ENCODE measurements at regions not wholly inside any gene's neighbourhood (a gene's known extent, or its start where the extent isn't known, plus 50 kb on each side); places are given as distances from the start of the nearest gene placed in this dataset.

DNA sequence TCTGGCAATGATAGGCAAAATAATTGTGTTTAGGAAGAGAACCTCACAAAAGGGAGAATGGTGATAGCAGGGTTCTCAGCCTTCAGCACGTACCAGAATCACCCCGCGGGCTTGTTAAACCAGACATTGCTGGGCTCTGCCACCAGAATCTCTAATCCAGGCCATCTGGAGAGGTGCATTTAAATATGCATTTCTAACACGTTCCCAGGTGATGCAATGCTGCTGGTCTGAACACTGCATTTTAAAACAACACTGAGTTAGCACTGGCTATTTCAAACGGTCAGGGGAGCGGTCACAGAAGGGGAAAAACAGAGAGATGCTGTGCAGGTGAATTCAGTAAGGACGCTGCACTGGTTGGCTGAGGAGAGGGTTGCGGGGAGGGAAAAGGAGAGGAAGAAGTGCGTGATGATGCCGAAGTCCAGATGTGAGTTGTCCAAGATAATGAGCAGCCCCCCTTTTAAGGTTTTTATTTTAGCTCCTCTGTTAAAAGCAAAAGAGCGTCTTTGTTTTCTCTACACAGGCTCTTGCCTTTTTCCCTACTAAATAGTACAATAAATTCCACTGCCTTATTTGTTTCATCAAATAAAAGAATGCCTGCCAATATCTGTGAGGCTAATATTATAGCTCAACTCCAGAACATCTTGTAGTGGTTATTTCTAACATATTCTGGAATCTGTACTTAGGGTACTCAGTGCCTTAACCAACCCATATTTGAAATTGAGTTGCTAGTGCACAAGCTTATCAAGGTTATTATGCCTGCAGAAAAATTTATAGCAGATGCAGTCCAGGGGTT is 109.6 kb upstream of the POU2AF2 start:
- TF ChIP-seq CTCF (IDR thresholded peaks at IDR 0.05; ENCODE audit: low read length) (no peak), EZH2phosphoT487 (IDR thresholded peaks at IDR 0.05; ENCODE audit: low read length) (no peak), EZH2 (optimal IDR thresholded peaks at IDR 0.05; ENCODE audit: low read depth, low read length) (no peak)

All from MM.1S (cell line).